ENCODE measurements at regions not wholly inside any gene's neighbourhood (a gene's known extent, or its start where the extent isn't known, plus 50 kb on each side); places are given as distances from the start of the nearest gene placed in this dataset.

DNA sequence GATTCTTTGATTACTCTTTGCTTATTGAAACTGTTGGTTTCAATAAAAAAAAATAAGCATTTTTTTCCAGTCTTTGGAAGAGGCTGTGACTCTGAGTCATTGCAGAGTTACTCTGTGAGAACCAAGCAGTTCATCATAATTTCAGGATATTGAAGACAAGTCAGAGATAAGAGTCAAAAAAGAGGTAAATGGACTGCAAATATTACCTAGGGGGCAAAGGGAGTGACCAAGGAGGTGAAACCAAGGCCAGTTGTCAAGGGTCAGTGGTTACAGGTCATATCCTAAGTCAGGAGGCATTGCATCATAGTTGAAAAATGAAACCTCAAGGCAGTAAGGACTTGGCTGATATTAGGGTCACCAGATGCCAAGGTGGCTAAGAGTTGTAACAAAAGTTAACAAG is 597.1 kb upstream of the USP24 start:
- Histone ChIP-seq H3K36me3 (replicated peaks in 1 of 2; ENCODE audit: control insufficient read depth in 1 of 2, insufficient read depth in 2 of 2, low read length in 2 of 2) (no peaks in the 10 kb centered on the region), H3K4me1 (ENCODE audit: insufficient read depth, low read length) (peaks cover 24% of the 10 kb centered on the region), H4K20me1 (ENCODE audit: insufficient read depth, low read length) (no peaks in the 10 kb centered on the region), H3K27me3 (ENCODE audit: control insufficient read depth in 1 of 2, insufficient read depth in 2 of 2, low read length in 2 of 2) (no peaks in the 10 kb centered on the region), H3K4me2 (ENCODE audit: low read depth, low read length) (no peak overlapping the region), H3K4me3 (replicated peaks in 1 of 3; ENCODE audit: insufficient read depth in 1 of 3, low read depth in 2 of 3, low read length in 3 of 3) (no peak overlapping the region), H3K27ac (ENCODE audit: extremely low read length, insufficient read depth, low read length) (no peak overlapping the region), H2AFZ (ENCODE audit: low read length) (no peak overlapping the region), H3K9me3 (ENCODE audit: low read length) (no peaks in the 10 kb centered on the region), H3K79me2 (ENCODE audit: insufficient read depth, low read length) (no peaks in the 10 kb centered on the region), H3K9ac (ENCODE audit: insufficient read depth, low read depth, low read length) (no peak overlapping the region)
- ChIA-PET CTCF (ENCODE audit: low intra/inter-chr PET ratio, low total read pairs) (no interaction called here), POLR2A (no interaction called here)
- FAIRE-seq, result no peak
- no peak for ATAC-seq
- no peak for DNase-seq (ENCODE audit: low spot score)
- in situ Hi-C loops (cut with HindIII; ENCODE audit: extremely low pct_ligation_motif_present, low pct_unique_long_range_greater_than_20kb) (no loop called here), intact Hi-C loops (cut with micrococcal nuclease; ENCODE audit: unreplicated experiment) (no loop called here)
- TF ChIP-seq POLR2AphosphoS5 (IDR thresholded peaks at IDR 0.05; ENCODE audit: low read depth, low read length) (no peak), MTERF4 (CRISPR knock-in tag; IDR thresholded peaks at IDR 0.05) (no peak), CEBPB (IDR thresholded peaks at IDR 0.05; ENCODE audit: borderline replicate concordance, low read depth, low read length) (peak; percentile 55; the same call in 1 of the 2 replicates)
- no TSS peak for BruUV-seq (replicated peaks)

DNA sequence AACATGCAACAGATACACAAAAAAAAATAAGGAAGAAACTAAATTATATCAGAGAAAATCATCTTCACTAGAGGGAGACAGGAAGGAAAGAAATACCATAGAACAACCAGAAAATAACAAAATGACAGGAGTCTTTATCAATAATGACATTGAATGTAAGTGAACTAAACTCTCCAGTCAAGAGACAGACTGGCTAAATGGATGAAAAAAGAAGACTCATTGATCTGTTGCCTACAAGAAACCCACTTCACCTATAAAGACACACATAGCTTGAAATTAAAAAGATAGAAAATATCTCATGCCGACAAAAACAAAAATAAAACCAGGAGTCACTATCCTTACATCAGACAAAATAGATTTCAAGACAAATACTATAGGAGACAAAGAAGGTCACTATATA is 593.1 kb upstream of the USP24 start:
- no peak overlapping the region for H2AFZ ChIP-seq (ENCODE audit: low read length)
- DNase-seq (ENCODE audit: low spot score) (no peak), ATAC-seq (no peak), FAIRE-seq (no peak)
- no TSS peak for BruUV-seq (replicated peaks)
- intact Hi-C loops (cut with micrococcal nuclease; ENCODE audit: unreplicated experiment), result no loop called here
- H3K27ac ChIP-seq (ENCODE audit: extremely low read length, insufficient read depth, low read length), result no peak overlapping the region
- no peak overlapping the region for H3K9ac ChIP-seq (ENCODE audit: insufficient read depth, low read depth, low read length)
- H3K4me3 ChIP-seq (replicated peaks in 1 of 3; ENCODE audit: insufficient read depth in 1 of 3, low read depth in 2 of 3, low read length in 3 of 3), result no peak overlapping the region
- H4K20me1 ChIP-seq (ENCODE audit: insufficient read depth, low read length), result no peaks in the 10 kb centered on the region
- H3K4me2 ChIP-seq (ENCODE audit: low read depth, low read length), result no peak overlapping the region
- in situ Hi-C loops (cut with HindIII; ENCODE audit: extremely low pct_ligation_motif_present, low pct_unique_long_range_greater_than_20kb), result no loop called here
- 87% methylated on average over 1 of the region's 1 CpG for WGBS (ENCODE audit: low lambda C conversion rate)
- H3K79me2 ChIP-seq (ENCODE audit: insufficient read depth, low read length), result no peaks in the 10 kb centered on the region
- CTCF ChIA-PET (ENCODE audit: low intra/inter-chr PET ratio, low total read pairs), result no interaction called here
- no peaks in the 10 kb centered on the region for H3K4me1 ChIP-seq (ENCODE audit: insufficient read depth, low read length)
- H3K27me3 ChIP-seq (ENCODE audit: control insufficient read depth in 1 of 2, insufficient read depth in 2 of 2, low read length in 2 of 2), result no peaks in the 10 kb centered on the region
- H3K9me3 ChIP-seq (ENCODE audit: low read length), result no peaks in the 10 kb centered on the region
- POLR2A ChIA-PET, result no interaction called here
- no peaks in the 10 kb centered on the region for H3K36me3 ChIP-seq (replicated peaks in 1 of 2; ENCODE audit: control insufficient read depth in 1 of 2, insufficient read depth in 2 of 2, low read length in 2 of 2)
- TF ChIP-seq ZNF792 (CRISPR knock-in tag; IDR thresholded peaks at IDR 0.05) (no peak), ZNF343 (CRISPR knock-in tag; IDR thresholded peaks at IDR 0.05) (no peak), RNF219 (CRISPR knock-in tag; IDR thresholded peaks at IDR 0.05) (no peak), ZNF558 (CRISPR knock-in tag; IDR thresholded peaks at IDR 0.05; ENCODE audit: borderline replicate concordance) (no peak), NFYB (CRISPR knock-in tag; IDR thresholded peaks at IDR 0.05) (no peak), ZNF75D (CRISPR knock-in tag; IDR thresholded peaks at IDR 0.05; ENCODE audit: borderline replicate concordance) (no peak), ZNF724P (CRISPR knock-in tag; IDR thresholded peaks at IDR 0.05; ENCODE audit: borderline replicate concordance) (no peak), ATF5 (CRISPR knock-in tag; IDR thresholded peaks at IDR 0.05; ENCODE audit: low read depth) (no peak), RBM22 (optimal IDR thresholded peaks at IDR 0.05; ENCODE audit: low read length) (no peak), NCOR1 (IDR thresholded peaks at IDR 0.05; ENCODE audit: borderline replicate concordance, low read length) (no peak), ZMAT5 (CRISPR knock-in tag; IDR thresholded peaks at IDR 0.05; ENCODE audit: borderline replicate concordance, low read depth) (no peak), BCL6 (CRISPR knock-in tag; IDR thresholded peaks at IDR 0.05) (no peak), RCOR2 (CRISPR knock-in tag; IDR thresholded peaks at IDR 0.05) (no peak), ZNF260 (CRISPR knock-in tag; IDR thresholded peaks at IDR 0.05; ENCODE audit: borderline replicate concordance, low read depth) (no peak)
